Astrocyte (in vitro differentiated cells and primary cell): ENCODE measurements at regions not wholly inside any gene's neighbourhood (a gene's known extent, or its start where the extent isn't known, plus 50 kb on each side); places are given as distances from the start of the nearest gene placed in this dataset.

Experiments
- EZH2 ChIP-seq: IDR thresholded peaks from 2 replicates; pipeline ENCODE4 v1.6.1; 2012; ENCODE audit warnings: mild to moderate bottlenecking, low read length, inconsistent platforms; ENCODE audit not compliant: insufficient read depth
- TF ChIP-seq, protein P1 (sequence below): IDR thresholded peaks from 2 replicates; pipeline ENCODE4 v1.5.1; 2011; ENCODE audit warnings: low read depth, mild to moderate bottlenecking, inconsistent platforms, low read length, moderate library complexity; ENCODE audit not compliant: insufficient read depth

DNA sequence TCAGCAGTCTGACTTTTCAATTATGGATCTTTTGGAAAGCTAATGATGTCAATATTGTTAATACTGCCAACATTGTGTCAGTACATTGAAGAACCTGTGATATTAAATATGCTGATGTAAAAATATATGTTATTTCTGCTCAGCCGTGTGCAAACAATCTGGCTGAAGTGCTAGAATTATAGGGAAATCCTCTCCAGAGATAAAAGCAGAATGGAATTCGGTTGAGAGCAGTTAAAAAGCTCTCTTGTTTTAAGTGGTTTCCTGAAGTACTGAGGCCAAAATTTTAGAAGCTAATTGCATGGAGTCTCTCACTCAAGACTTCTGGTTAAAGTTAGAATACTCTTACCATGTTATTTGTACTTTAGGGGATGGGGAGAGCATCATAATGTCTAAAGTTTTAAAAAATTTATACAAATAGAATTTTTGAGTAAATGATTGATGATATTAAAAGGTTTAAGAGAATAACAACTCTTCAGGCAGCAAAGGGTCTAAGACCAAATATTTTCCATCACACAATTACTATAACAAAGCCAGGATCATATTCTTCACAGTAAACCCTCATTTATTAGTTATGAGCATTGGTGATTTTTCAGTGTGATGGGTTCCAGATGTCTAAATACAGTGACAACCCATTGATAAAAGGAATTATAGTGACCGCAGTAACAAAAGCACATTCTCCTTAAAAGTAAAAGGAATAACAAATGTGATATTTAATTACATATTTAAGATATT is 834.2 kb upstream of the CXADR start:
- no peak for TF ChIP-seq EZH2
- TF ChIP-seq, protein P1, sequence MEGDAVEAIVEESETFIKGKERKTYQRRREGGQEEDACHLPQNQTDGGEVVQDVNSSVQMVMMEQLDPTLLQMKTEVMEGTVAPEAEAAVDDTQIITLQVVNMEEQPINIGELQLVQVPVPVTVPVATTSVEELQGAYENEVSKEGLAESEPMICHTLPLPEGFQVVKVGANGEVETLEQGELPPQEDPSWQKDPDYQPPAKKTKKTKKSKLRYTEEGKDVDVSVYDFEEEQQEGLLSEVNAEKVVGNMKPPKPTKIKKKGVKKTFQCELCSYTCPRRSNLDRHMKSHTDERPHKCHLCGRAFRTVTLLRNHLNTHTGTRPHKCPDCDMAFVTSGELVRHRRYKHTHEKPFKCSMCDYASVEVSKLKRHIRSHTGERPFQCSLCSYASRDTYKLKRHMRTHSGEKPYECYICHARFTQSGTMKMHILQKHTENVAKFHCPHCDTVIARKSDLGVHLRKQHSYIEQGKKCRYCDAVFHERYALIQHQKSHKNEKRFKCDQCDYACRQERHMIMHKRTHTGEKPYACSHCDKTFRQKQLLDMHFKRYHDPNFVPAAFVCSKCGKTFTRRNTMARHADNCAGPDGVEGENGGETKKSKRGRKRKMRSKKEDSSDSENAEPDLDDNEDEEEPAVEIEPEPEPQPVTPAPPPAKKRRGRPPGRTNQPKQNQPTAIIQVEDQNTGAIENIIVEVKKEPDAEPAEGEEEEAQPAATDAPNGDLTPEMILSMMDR: no peak
